ENCODE measurements at regions not wholly inside any gene's neighbourhood (a gene's known extent, or its start where the extent isn't known, plus 50 kb on each side); places are given as distances from the start of the nearest gene placed in this dataset.

DNA sequence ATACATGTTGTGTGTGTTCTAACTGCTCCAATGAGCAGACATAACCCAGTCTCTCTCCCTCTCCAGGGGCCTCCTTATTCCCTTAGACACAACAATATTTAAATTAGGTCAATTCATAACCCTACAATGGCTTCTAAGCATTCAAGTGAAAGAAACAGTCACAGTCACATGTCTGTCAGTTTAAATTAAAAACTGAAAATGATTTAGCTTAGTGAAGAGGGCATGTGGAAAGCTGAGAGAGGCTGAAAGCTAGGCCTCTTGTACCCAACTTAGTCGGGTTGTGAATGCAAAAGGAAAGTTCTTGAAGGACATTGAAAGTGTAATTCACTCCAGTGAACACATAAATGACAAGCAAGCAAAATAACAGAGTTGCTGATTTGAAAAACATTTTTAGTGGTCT lies 1519.6 kb downstream of the OTOL1 start:
- no peak for DNase-seq
- WGBS (ENCODE audit: insufficient coverage, low lambda C conversion rate) = no CpG with 5 or more reads among the region's 1 CpG
- Histone ChIP-seq H3K27ac (ENCODE audit: low read length) (no peak overlapping the region), H3K9me3 (ENCODE audit: control insufficient read depth, low read depth, low read length) (no peaks in the 10 kb centered on the region), H3K36me3 (ENCODE audit: control insufficient read depth, insufficient read depth, low read length) (no peaks in the 10 kb centered on the region), H3K27me3 (ENCODE audit: control insufficient read depth, insufficient read depth, low read length) (no peaks in the 10 kb centered on the region), H3K4me1 (ENCODE audit: control insufficient read depth, insufficient read depth, low read length) (no peaks in the 10 kb centered on the region), H3K4me3 (ENCODE audit: low read length) (no peak overlapping the region)

DNA sequence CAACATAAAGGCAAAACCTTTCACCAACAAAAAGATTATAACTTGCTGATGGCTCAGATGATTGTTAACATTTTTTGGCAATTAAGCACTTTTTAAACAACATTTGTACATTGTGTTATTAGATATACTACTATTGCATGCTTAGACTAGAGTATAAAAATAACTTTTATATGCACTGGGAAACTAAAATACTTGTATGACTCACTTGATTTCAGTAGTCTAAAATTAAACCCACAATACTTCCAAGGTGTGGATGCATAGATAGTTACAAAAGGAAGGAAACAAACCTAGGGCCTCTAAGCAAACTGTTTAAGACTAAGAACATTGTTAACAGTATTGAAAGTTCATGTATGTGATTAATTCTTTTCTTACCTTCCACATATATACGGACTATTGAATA lies 1521.5 kb downstream of the OTOL1 start:
- Histone ChIP-seq H3K27me3 (ENCODE audit: control insufficient read depth, insufficient read depth, low read length) (no peaks in the 10 kb centered on the region), H3K36me3 (ENCODE audit: control insufficient read depth, insufficient read depth, low read length) (no peaks in the 10 kb centered on the region), H3K27ac (ENCODE audit: low read length) (no peak overlapping the region), H3K4me1 (ENCODE audit: control insufficient read depth, insufficient read depth, low read length) (no peaks in the 10 kb centered on the region), H3K4me3 (ENCODE audit: low read length) (no peak overlapping the region), H3K9me3 (ENCODE audit: control insufficient read depth, low read depth, low read length) (no peaks in the 10 kb centered on the region)
- WGBS (ENCODE audit: insufficient coverage, low lambda C conversion rate) = 100% methylated on average over 1 of the region's 1 CpG
- DNase-seq = no peak

DNA sequence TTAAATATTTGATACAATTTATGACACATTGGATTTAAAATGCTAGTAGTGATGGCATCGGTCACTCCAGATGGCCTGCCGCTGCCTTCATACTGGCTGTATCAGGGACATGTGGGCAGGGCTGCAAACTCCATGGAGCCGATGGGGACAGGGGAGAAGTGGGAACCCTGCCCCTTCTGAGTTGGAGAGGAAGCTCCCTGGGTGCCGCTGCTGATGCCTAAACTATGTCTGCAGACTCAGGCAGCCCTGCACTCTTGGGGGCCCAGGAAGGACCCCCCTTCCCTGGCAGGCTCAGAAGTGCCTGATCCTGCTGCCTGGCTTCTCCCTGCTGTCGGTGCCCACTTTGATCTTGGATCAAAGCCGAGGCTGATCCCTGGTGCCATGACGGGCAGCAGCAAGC lies 1522.1 kb downstream of the OTOL1 start:
- Histone ChIP-seq H3K4me3 (ENCODE audit: low read length) (no peak overlapping the region), H3K36me3 (ENCODE audit: control insufficient read depth, insufficient read depth, low read length) (no peaks in the 10 kb centered on the region), H3K27me3 (ENCODE audit: control insufficient read depth, insufficient read depth, low read length) (no peaks in the 10 kb centered on the region), H3K27ac (ENCODE audit: low read length) (no peak overlapping the region), H3K4me1 (ENCODE audit: control insufficient read depth, insufficient read depth, low read length) (no peaks in the 10 kb centered on the region), H3K9me3 (ENCODE audit: control insufficient read depth, low read depth, low read length) (no peaks in the 10 kb centered on the region)
- no CpG with 5 or more reads among the region's 7 CpGs for WGBS (ENCODE audit: insufficient coverage, low lambda C conversion rate)
- DNase-seq = no peak

DNA sequence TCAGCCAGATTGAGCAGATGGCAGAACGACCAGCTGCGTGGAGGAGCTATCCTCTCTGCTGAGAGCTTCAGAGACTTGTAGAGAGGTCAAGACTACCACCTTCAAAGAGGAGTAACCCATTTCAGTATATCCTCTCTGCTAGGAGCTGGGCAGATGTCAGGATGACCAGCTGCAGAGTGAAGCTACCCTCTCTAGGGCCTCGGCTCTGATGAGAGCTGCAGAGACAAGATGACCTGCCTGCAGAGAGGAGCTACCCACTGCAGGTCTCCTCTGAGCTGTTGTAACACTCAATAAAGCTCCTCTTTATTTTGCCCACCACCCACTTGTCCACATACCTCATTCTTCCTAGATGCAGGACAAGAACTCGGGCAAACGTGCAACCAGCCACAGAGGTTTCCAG lies 1522.7 kb downstream of the OTOL1 start:
- Histone ChIP-seq H3K27ac (ENCODE audit: low read length) (no peak overlapping the region), H3K4me1 (ENCODE audit: control insufficient read depth, insufficient read depth, low read length) (no peaks in the 10 kb centered on the region), H3K4me3 (ENCODE audit: low read length) (no peak overlapping the region), H3K27me3 (ENCODE audit: control insufficient read depth, insufficient read depth, low read length) (no peaks in the 10 kb centered on the region), H3K9me3 (ENCODE audit: control insufficient read depth, low read depth, low read length) (no peaks in the 10 kb centered on the region), H3K36me3 (ENCODE audit: control insufficient read depth, insufficient read depth, low read length) (no peaks in the 10 kb centered on the region)
- DNase-seq = no peak
- no CpG with 5 or more reads among the region's 5 CpGs for WGBS (ENCODE audit: insufficient coverage, low lambda C conversion rate)

DNA sequence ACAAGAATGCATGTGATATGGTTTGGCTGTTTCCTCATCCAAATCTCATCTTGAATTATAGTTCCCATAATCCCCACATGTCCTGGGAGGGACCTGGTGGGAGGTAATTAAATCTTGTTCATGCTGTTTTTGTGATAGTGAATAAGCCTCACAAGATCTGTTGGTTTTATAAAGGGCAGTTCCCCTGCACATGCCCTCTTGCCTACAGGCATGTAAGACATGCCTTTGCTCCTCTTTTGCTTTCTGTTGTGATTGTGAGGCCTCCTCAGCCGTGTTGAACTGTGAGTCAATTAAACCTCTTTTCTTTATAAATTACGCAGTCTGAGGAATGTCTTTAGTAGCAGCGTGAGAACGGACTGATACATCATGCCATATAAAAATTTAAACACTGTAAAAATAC lies 1537.0 kb downstream of the OTOL1 start:
- H3K27ac ChIP-seq (ENCODE audit: low read length) = no peak overlapping the region
- no peaks in the 10 kb centered on the region for H3K36me3 ChIP-seq (ENCODE audit: control insufficient read depth, insufficient read depth, low read length)
- no peaks in the 10 kb centered on the region for H3K27me3 ChIP-seq (ENCODE audit: control insufficient read depth, insufficient read depth, low read length)
- 83% methylated on average over 3 of the region's 4 CpGs for WGBS (ENCODE audit: insufficient coverage, low lambda C conversion rate)
- no peak for DNase-seq
- H3K4me3 ChIP-seq (ENCODE audit: low read length) = no peak overlapping the region
- H3K4me1 ChIP-seq (ENCODE audit: control insufficient read depth, insufficient read depth, low read length) = no peaks in the 10 kb centered on the region
- no peaks in the 10 kb centered on the region for H3K9me3 ChIP-seq (ENCODE audit: control insufficient read depth, low read depth, low read length)

- DNase-seq = no peak
- WGBS (ENCODE audit: insufficient coverage, low lambda C conversion rate) = 20% methylated on average over 1 of the region's 3 CpGs
- Histone ChIP-seq H3K36me3 (ENCODE audit: control insufficient read depth, insufficient read depth, low read length) (no peaks in the 10 kb centered on the region), H3K9me3 (ENCODE audit: control insufficient read depth, low read depth, low read length) (no peaks in the 10 kb centered on the region), H3K4me1 (ENCODE audit: control insufficient read depth, insufficient read depth, low read length) (no peaks in the 10 kb centered on the region), H3K4me3 (ENCODE audit: low read length) (no peak overlapping the region), H3K27me3 (ENCODE audit: control insufficient read depth, insufficient read depth, low read length) (no peaks in the 10 kb centered on the region), H3K27ac (ENCODE audit: low read length) (no peak overlapping the region)
These were observed 1543.0 kb downstream of the OTOL1 start for GRCh38 chr3:163039636-163040035.

DNA sequence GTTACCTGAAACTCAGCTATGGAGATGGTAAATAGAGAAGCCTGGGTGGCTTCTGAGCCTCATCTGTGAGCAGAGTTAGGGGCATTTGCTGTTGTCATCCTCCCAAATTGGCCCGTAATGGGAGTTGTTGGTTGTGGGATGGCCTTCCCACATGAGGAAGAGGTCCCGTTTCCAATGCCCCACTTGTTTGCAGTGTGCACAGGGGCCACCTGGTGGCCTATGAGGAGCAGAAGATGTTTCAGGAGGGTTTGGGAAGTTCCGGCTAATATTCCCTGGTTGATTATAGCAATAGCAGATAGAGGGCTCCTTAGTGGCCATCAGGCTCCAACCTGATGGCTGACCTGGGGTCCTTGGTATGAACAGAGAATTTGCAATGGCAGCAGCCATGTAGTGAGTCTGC lies 1546.5 kb downstream of the OTOL1 start:
- no peak for DNase-seq
- H3K9me3 ChIP-seq (ENCODE audit: control insufficient read depth, low read depth, low read length) = no peaks in the 10 kb centered on the region
- no peaks in the 10 kb centered on the region for H3K27me3 ChIP-seq (ENCODE audit: control insufficient read depth, insufficient read depth, low read length)
- H3K4me1 ChIP-seq (ENCODE audit: control insufficient read depth, insufficient read depth, low read length) = no peaks in the 10 kb centered on the region
- no peak overlapping the region for H3K4me3 ChIP-seq (ENCODE audit: low read length)
- no peaks in the 10 kb centered on the region for H3K36me3 ChIP-seq (ENCODE audit: control insufficient read depth, insufficient read depth, low read length)
- 100% methylated on average over 1 of the region's 3 CpGs for WGBS (ENCODE audit: insufficient coverage, low lambda C conversion rate)
- H3K27ac ChIP-seq (ENCODE audit: low read length) = no peak overlapping the region

DNA sequence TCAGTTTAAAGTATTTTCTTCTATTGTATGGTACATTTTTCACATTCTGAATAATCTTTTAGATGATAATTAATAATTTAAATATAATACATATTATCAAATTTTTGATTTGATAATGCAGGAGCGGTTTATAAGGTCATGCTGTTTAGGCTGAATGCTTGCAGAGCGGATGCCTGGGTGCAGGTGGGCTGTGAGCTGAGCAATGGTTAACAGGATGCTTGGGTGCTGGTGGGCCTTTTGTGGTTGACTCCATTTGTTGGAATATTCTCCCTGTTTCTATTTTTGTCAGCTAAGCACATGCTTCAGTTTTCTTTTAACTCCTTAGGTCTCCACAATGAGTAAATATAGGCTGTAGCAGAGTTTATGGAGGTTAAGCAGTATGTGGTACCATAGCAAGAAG lies 1549.3 kb downstream of the OTOL1 start:
- H3K4me3 ChIP-seq (ENCODE audit: low read length) = no peak overlapping the region
- no peaks in the 10 kb centered on the region for H3K9me3 ChIP-seq (ENCODE audit: control insufficient read depth, low read depth, low read length)
- no peaks in the 10 kb centered on the region for H3K36me3 ChIP-seq (ENCODE audit: control insufficient read depth, insufficient read depth, low read length)
- no peak overlapping the region for H3K27ac ChIP-seq (ENCODE audit: low read length)
- H3K27me3 ChIP-seq (ENCODE audit: control insufficient read depth, insufficient read depth, low read length) = no peaks in the 10 kb centered on the region
- no peaks in the 10 kb centered on the region for H3K4me1 ChIP-seq (ENCODE audit: control insufficient read depth, insufficient read depth, low read length)
- no peak for DNase-seq
- WGBS (ENCODE audit: insufficient coverage, low lambda C conversion rate) = no CpG with 5 or more reads among the region's 2 CpGs

DNA sequence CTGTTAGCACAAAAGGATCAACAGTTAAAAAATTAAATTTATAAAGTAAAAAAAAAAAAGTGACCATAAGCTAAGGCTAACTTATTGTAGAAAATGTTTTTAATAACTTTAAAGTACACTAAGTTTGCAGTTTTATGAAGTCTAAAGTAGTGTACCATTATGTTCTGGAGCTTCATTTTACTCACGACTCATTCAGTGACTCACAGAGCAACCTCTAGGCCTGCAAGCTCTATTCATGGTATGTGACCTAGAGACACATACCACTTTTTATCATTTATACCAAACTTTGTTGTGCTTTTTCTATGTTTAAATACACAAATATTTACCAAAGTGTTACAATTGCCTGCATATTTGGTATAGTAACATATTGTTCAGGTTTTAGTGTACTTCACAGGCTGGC lies 1552.3 kb downstream of the OTOL1 start:
- Histone ChIP-seq H3K27me3 (ENCODE audit: control insufficient read depth, insufficient read depth, low read length) (no peaks in the 10 kb centered on the region), H3K27ac (ENCODE audit: low read length) (no peak overlapping the region), H3K9me3 (ENCODE audit: control insufficient read depth, low read depth, low read length) (no peaks in the 10 kb centered on the region), H3K4me1 (ENCODE audit: control insufficient read depth, insufficient read depth, low read length) (no peaks in the 10 kb centered on the region), H3K4me3 (ENCODE audit: low read length) (no peak overlapping the region), H3K36me3 (ENCODE audit: control insufficient read depth, insufficient read depth, low read length) (no peaks in the 10 kb centered on the region)
- no CpG with 5 or more reads among the region's 1 CpG for WGBS (ENCODE audit: insufficient coverage, low lambda C conversion rate)
- DNase-seq = no peak

DNA sequence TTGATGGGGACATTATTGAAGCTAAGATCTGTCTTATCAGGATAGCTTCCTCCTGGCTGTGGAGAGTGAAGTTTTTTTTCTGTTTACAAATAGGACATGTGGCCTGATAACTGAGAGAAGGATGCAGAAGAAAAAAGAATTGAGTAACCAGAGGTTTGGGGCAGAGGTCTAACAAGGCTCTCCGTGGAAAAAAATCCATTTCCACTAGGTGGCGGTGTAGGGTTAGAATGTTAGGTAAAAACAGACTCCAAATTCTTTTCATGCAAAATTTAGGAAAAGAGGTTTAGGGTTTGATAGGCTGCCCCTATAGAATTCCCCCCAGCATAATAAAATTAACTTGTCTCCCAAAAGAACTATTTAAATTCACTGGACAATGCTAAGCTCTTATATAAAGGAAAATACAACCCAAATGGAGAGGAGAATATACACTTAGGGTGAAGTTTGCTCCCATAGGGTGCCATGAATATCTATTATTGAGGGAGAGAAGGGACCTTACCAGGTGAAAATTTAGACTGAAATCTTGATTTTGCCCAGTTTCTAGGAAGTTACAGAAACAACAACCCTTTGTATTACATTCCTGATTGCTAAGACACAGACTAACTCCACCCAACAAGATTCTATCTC lies 1560.4 kb downstream of the OTOL1 start:
- Histone ChIP-seq H3K9me3 (ENCODE audit: control insufficient read depth, low read depth, low read length) (no peaks in the 10 kb centered on the region), H3K4me1 (ENCODE audit: control insufficient read depth, insufficient read depth, low read length) (no peaks in the 10 kb centered on the region), H3K36me3 (ENCODE audit: control insufficient read depth, insufficient read depth, low read length) (no peaks in the 10 kb centered on the region), H3K4me3 (ENCODE audit: low read length) (no peak overlapping the region), H3K27me3 (ENCODE audit: control insufficient read depth, insufficient read depth, low read length) (no peaks in the 10 kb centered on the region), H3K27ac (ENCODE audit: low read length) (no peak overlapping the region)
- 30% methylated on average over 2 of the region's 2 CpGs for WGBS (ENCODE audit: insufficient coverage, low lambda C conversion rate)
- DNase-seq = peak; percentile 7 to 13

GRCh38 chr3:163058031-163058854 lies 1561.6 kb downstream of the OTOL1 start:
- no peak overlapping the region for H3K4me3 ChIP-seq (ENCODE audit: low read length)
- 50% methylated on average over 1 of the region's 11 CpGs for WGBS (ENCODE audit: insufficient coverage, low lambda C conversion rate)
- H3K9me3 ChIP-seq (ENCODE audit: control insufficient read depth, low read depth, low read length) = no peaks in the 10 kb centered on the region
- no peaks in the 10 kb centered on the region for H3K36me3 ChIP-seq (ENCODE audit: control insufficient read depth, insufficient read depth, low read length)
- no peak for DNase-seq
- no peaks in the 10 kb centered on the region for H3K27me3 ChIP-seq (ENCODE audit: control insufficient read depth, insufficient read depth, low read length)
- H3K27ac ChIP-seq (ENCODE audit: low read length) = no peak overlapping the region
- H3K4me1 ChIP-seq (ENCODE audit: control insufficient read depth, insufficient read depth, low read length) = no peaks in the 10 kb centered on the region
